ENCODE measurements at regions not wholly inside any gene's neighbourhood (a gene's known extent, or its start where the extent isn't known, plus 50 kb on each side); places are given as distances from the start of the nearest gene placed in this dataset.
"Not testable (repeated sequence)": the region's sequence is repeated elsewhere in the genome, so short reads cannot be mapped to it uniquely, and the experiment has no call there.

DNA sequence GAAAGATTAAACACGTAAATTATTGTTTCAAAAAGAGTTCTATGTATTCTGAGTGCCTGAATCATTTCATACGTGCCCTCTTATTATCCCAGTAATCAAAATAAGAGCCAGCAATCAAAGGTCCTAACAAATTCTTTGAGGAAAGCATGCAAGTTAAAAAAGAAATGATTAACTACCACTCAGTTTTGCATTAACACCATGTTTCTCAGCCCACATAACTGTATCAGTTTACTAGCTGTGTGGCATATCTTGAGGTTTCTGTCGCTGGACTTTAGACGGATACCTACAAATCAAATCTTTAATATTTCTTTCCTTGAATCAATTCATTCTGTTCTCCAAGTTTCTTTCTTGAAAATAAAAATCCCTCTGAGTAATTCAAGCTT, 668.9 kb upstream of the CHAC2 start:
- no peak for DNase-seq

DNA sequence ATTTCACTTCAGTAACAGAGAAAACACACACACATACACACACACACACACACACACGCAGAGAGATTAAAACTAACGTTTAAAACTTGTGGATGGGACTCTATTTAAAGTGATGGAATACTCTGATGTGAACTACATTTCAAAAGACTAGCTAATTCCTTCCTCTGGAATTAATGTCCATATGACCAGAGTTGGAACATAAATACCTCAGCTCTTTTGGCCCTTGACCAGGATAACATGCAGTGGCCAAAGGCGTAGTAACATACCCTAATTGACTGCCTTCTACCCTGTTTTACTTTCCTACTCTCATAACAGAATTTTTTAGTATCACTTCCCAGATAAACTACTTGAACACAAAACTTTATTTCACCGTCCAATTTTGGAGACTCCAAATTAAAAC, 671.3 kb upstream of the CHAC2 start:
- DNase-seq: no peak

DNA sequence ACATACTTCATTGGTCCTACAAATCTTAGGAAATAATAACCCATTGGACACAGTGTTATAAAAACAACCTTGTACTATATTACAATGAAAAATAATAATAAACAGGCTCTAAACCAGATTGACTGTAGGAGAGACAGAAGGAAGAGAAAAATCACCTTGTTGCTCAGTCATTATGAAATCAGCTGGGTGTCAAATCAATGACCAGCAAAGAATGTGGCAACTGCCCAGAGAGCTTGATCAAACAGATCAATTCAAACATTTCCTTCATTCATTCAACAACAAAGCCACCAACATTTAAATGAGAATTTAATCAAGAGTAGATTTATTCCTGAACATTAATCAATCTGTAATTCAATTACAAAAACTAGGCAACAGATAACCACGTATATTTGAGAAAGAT, 671.9 kb upstream of the CHAC2 start:
- no peak for DNase-seq

DNA sequence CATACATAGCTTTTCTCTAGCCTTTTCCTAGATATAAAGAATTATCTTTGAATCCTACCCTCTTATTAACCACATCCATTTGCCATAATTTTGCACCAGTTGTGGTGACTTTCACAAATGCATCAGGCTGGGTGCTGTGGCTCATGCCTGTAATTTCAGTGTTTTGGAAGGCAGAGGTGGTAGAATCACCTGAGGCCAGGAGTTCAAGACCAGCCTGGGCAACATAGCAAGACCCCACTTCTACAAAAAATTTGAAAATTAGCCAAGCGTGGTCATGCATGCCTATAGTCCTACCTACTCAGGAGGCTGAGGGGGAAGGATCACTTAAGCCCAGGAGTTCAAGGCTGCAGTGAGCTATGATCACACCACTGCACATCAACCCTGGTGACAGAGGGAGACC, 672.4 kb upstream of the CHAC2 start:
- no peak for DNase-seq

DNA sequence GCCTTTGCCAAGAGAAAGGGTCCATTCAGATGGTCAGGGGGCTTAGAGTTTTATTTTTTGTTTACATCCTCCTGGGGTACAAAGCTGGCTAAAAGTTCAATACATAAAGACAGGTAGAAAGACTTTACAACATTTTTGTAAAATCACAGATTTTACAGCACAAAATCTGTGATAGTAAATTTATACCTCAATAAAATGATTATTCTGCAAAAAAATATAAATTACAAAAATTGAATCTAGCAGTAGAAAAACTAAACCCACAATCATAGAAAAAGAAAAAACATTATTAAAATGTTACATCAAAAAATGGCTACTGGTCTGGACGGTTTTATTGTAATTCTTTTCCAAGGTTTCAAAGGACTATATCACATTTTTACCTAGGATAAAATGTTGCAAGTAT, 674.2 kb upstream of the CHAC2 start:
- DNase-seq: no peak

DNA sequence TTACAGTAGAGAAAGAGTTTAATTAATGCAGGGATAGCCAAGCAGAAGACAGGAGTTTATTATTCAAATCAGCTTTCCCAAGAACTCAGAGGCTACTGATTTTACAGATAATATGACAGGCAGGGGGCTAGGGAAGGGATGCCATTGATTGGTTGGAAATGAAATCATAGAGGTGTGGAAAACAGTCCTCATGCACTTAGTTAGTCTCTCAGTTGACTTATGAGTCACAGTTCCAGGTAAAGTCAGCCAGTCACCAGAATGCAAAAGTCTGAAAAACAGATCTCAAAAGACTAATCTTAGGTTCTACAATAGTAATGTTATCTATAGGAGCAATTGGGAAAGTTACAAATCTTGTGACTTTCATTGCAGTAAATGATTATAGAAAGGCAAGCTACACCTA, 676.4 kb upstream of the CHAC2 start:
- no peak for DNase-seq

DNA sequence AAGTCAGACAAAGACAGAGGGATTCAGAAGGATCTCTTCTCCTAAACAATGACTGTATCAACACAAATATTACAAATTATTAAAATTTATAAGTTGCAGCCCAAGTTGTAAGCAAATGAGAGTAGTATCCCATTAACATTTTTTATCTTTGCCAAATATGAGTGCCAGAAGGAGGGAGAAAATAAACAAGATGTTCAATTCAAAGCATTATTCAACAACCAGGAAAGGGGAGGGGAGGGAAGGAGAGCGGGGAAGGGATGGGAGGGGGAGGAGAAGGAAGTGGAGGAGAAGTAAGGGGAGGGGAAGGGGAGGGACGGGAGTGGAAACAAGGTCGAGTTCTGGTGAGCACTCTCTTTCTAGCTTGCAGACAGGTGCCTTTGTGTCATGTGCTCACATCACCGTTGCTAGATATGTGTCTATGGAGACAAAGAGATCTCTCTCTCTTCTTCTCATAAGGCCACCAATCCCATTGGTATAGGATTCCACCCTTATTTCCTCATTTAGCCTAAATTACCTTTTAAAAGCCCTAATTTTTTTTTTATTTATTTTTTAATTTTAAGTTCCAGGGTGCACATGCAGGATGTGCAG, 679.6 kb upstream of the CHAC2 start:
- DNase-seq: no peak

DNA sequence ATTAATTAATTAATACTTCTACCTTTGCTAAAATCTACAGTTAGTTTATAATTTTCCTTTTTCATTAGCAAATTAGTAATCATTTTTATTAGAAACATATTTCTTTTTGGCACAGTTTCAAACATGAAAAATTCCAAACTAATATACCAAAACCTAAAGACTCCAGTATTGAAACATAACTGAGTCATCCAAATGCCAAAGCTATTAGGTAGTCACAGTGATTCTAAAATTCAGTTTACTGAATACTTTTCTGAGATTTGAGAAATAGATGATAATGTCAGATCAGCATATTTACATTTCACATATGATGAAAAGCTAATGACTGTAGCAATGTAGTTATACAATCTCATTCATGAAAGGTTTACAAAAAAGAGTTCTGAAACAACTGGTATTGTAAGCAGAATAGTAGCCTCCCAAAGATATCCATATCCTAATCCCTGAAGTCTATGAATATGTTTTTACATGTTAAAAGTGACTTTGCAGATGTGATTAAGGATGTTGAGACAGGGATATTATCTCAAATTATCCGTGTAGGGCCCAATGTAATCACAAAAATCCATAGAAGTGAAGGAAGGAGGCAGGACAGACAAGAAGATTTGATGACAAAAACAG, 680.2 kb upstream of the CHAC2 start:
- DNase-seq: no peak

DNA sequence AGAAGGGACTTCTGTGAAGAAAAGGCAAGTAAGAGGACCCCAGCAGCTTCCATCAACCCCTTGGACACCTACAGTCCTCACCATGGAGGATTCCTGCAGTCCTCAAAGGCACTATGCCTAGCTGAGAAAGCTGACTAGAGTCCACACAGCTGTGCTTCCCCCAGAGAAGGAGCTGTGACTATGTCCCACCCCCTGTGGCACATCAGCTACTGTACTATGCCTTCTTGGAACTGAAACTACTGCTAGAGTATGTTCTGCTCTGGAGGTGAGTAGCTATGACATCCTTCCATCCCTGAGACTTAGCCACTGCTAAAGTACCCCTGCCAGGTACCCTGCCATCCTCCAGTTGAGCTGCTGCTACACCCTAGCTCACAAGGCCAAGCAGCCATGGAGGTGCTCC, 690.2 kb upstream of the CHAC2 start:
- DNase-seq: no peak

DNA sequence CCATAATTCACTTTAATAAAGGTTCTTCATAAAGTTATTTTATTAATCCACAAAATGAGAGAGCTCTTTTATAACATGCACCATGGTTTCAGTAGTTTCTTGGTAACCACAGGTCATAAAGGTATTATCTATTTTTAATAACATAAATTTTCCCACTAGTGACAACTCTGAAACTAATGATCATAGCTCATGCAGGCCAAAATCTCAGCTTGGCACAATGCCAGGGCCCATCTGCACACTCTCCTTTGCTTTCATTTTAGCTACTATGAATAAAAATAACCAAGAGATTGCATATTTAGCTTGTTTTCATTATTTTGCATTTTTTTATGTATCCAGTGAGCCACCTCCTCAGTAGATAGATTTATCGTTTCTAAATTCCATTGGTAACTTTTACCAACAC, 691.8 kb upstream of the CHAC2 start:
- DNase-seq: no peak

DNA sequence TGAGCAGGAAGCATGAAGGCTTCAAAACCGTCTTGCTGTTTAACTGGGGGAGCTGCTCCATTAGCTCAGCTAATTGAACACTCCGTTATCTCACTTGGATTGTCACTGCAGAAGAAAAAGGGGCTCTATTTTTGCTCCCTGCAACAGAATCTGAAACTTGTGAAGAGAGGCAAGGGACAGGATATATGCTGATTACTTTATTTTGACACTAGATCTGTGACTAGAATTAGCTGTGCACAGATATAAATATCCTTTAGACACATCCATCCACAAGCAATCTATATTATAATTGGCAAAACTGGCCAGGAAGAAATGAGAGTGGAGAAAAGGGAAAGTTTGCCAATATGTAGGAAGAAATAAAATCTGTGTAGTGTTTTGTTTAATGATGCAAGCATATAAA, 700.1 kb upstream of the CHAC2 start:
- DNase-seq: no peak

DNA sequence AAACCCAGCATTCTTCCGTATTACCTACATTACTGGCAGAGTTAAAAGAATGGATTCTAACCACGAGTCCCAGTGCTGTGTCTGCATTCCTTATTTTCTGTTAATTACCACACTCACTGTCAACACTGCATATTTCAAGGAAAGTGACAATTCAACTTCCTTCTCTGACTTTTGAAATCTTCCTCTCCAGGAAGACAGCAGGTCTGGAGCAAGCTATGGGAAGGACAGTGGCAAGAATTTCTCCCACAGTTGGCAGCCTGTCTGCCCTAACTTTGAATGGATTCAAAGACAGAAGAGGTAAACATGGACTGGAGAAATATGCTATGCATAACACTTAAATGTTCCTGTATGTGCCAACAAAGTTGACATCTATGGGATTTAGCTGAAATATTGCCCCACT, 700.5 kb upstream of the CHAC2 start:
- DNase-seq: no peak

DNA sequence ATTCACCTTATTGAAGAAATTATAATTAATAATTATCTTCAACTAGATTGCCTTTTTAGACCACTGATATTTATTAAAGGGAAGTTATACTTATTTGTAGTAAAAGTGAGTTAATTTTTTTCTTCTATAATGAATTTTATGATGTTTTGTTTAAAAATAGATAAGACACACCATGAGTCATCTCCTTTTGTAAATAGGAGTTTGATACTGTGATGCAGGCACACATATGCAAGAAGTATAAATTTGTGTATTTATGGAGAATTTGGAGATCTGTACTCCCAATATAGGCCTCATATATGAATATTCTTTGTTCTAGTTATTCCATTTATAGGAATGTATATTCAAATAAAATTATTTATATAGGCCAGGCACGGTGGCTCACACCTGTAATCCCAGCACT, 703.5 kb upstream of the CHAC2 start:
- no peak for DNase-seq

DNA sequence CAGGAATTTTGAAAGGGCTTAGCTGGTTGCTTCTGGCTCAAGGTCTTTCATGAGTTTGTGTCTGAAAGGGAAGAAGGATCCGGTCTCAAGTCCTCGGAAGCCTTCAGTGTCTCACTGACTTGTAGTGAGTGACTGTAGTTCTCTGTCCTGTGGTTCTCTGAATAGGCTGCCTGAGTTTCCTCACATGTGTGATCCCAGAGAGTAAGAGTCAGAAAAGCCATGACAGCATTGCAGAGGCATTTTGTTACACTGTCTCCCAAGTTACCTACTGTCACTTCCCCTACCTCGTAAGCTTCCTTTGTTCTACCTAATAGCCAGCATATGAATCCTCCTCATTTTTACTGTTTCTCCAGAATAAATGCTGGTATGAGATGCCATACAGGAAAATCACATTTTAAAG, 709.1 kb upstream of the CHAC2 start:
- DNase-seq: no peak

DNA sequence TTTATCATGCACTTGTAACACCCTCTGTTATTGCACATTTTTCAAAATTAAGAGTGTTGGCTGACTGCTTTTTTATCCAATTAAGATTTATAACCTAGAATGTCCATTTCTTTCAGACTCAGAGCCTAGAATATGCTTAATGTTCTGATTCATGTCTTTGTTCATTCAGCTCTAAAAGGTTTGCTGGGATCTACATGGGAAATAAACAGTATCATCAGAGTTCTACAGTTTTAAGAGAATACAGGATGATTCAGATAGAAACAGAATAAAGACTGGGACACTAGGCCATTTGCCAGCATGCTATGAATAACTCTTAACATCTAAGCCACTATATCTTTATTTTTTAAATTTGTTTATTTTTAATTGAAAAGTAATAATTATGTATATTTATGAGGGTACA, 713.7 kb upstream of the CHAC2 start:
- no peak for DNase-seq

DNA sequence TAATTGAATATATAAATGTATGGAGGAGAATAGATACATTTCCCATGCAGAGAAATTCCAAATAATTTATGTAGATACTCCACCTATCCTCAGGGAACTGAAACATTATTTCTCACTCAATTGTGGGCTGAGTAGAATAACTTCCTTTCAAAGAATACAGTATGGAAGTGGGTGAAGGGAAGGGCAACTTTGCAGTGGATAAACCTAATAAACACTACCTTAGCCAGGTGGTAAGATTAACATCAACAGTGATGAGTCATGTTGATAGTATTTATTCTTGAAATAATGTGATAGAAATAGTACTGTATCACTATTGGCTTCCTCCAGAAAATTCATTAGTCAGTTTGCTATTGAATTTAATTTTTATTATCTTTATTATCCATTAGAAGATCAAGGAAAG, 716.4 kb upstream of the CHAC2 start:
- DNase-seq: no peak

DNA sequence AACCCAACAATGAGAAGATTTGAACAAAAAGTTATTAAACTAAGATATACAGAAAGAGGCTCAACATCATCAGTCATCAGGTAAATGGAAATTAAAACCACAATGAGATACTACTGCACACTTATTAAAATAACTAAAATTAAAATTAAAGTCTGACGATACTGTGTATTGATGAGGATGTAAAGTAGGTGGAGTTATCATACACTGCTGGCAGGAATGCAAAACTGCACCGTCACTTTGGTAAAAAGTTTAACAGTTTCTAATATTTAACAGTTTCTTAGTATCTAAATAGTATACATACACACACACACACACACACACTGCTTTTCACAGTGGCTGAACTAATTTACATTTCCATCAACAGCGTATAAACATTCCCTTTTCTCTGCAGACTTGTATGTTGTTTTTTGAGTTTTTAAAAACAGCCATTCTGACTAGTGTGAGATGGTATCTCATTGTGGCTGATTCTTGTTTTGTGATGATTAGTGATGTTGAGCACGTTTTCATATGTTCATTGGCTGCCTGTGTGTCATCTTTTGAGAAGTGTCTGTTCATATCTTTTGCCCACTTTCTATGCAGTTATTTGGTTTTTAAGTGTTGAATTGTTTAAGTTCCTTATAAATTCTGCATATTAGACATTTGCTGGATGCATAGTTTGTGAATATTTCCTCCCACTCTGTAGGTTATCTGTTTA, 726.9 kb upstream of the CHAC2 start:
- DNase-seq: no peak

DNA sequence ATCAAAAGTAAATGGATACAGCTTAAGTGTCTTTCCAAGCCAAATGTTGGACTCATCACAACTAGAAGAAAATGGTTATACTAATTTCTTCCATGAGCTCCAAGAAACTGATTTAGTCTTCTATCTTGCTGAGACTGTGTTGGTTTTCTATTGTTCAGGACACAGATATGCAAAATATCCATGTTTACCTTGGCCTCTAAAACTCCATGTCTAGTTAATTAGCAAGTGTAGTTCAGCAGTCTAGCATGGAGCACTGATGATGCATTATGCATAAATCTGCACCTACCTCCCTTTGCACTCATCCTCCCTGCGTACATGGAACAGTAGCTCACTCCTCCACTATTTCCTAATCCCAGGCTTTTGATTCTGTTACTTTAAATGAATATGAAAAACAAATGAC, 731.4 kb upstream of the CHAC2 start:
- DNase-seq: no peak

DNA sequence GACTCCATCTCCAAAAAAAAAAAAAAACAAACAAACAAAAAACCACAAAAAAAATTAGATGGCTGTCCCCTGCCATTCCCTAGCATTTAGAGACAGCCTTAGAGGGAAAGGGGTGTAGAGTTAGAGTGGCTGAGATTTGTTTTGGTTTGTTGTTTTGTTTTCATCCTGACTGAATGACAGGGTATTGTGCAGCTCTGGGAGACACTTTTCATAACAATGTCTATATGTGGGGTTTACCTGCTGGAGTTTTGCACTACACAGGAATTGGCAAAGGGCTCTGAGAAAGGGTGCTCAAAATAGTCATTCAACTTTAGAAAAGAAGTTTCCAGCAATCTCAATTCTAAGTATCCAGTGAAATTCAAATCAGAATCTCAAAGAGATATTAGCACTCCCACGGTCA, 732.5 kb upstream of the CHAC2 start:
- no peak for DNase-seq

DNA sequence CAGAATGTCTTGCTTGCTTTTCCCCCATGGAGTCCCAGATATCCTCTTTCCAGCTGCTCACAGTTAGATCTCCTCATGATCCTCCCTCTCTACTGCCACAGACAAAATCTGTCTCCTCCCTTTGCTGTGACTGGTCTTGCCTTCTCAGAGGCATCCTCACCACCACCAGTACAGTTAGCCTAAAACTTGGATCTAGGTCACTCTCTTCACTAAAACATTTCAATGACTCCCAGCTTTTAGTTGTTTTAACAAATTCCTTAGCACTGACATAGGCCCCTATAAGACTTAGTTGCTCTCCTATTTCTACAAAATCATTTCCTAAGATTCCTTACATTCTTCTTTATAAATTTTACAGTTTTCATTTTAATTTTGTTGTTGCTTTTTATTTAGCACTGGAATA, 734.2 kb upstream of the CHAC2 start:
- DNase-seq: no peak

DNA sequence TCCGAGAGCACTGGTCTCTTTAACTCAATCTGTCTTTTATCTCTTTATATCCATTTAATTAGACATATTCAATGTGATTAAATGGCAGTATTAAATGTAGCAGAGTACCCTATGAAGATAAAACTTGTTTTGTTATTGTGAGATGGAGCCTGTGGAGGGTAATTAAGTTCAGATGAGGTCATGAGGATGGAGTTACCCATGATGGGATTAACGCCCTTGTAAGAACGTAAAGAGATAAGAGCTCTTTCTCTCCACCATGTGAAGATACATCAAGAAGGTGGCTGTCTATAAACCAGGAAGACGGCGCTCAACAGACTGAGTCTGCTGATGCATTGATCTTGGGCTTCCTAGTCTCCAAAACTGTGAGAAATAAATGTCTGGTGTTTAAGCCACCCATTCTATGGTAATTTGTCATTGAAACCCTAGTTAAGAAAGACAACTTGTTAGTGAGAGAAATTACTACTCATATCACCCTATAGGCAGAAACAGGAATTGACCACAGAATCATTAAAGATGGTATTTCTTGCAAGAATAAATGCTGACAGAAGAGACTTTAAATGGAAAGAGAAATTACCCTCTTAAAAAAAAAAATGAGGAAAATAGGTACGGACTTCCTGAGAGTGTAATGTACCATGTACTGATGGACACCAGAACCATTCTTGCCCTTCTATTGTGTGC, 738.7 kb upstream of the CHAC2 start:
- DNase-seq: no peak

DNA sequence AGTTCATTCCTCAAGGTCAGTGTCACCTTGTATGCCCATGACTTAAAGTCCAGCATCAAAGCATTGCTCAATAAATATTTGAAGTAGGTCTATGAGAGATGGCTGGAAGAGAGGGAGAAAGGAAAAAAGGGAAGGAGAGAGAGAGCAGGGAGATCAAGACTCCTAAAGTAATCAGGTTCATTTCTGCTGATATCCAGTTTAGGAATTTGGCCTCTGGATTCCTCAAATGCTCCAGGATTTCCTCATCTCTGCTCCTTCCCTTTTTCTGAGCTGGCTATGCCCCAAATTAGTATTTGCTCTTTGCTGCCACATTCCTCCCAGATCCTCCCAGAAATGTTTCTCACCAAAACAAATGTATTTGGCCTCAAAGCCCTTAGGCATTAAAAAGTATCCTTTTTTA, 739.4 kb upstream of the CHAC2 start:
- no peak for DNase-seq

DNA sequence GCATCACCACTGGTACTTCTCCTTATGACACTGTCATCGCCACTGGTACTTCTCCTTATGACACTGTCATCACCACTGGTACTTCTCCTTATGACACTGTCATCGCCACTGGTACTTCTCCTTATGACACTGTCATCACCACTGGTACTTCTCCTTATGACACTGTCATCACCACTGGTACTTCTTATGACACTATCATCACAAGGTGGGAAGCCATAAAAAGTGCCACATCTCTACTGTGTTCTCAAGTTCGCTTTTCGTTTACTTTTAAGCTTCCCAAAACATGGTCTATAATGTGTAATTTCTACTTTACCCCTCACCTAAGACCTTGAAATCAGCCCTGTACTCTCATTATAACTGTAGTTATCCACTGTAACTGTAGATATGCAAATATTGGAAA, 745.4 kb upstream of the CHAC2 start:
- not testable (repeated sequence) for DNase-seq

DNA sequence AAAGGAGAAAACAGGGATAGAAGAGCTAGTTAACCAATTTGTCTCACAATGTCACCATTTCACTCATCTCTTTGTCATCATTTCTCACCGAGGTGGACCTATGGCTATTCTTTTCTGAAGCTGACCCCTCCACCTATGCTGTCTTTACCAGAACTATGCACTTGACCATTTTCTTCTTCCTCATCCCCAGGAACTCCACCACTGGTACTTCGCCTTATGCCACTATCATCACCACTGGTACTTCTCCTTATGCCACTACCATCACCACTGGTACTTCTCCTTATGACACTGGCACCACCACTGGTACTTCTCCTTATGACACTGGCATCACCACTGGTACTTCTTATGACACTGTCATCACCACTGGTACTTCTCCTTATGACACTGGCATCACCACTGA, 745.8 kb upstream of the CHAC2 start:
- DNase-seq: no peak
